ENCODE measurements at regions not wholly inside any gene's neighbourhood (a gene's known extent, or its start where the extent isn't known, plus 50 kb on each side); places are given as distances from the start of the nearest gene placed in this dataset.

DNA sequence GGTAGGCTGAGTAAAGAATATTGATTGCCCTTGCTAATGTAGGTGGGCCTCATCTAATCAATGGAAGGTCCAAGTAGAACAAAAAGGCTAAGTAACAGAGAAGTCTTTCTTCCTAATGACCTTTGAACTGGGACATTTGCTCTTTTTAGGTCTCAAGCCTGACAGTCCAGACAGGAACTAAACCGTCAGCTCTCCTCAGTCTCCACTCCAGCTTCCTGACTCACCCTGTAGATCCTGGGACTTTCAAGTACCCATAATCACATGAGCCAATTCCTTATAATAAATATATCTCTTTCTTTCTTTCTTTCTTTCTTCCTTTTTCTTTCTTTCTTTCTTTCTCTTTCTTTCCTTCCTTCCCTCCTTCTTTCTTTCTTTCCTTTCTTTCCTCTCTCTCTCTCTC lies 479.5 kb upstream of the PAPPA start:
- no peak for TF ChIP-seq POLR2A (IDR thresholded peaks at IDR 0.05)
- TF ChIP-seq, protein P1, sequence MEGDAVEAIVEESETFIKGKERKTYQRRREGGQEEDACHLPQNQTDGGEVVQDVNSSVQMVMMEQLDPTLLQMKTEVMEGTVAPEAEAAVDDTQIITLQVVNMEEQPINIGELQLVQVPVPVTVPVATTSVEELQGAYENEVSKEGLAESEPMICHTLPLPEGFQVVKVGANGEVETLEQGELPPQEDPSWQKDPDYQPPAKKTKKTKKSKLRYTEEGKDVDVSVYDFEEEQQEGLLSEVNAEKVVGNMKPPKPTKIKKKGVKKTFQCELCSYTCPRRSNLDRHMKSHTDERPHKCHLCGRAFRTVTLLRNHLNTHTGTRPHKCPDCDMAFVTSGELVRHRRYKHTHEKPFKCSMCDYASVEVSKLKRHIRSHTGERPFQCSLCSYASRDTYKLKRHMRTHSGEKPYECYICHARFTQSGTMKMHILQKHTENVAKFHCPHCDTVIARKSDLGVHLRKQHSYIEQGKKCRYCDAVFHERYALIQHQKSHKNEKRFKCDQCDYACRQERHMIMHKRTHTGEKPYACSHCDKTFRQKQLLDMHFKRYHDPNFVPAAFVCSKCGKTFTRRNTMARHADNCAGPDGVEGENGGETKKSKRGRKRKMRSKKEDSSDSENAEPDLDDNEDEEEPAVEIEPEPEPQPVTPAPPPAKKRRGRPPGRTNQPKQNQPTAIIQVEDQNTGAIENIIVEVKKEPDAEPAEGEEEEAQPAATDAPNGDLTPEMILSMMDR (IDR thresholded peaks at IDR 0.05): no peak
- no peak for TF ChIP-seq POLR2AphosphoS5 (IDR thresholded peaks at IDR 0.05)
- no peak for TF ChIP-seq EP300 (IDR thresholded peaks at IDR 0.05)

All from upper lobe of left lung (tissue), 4 donors.